Ishikawa (cell line): ENCODE measurements at regions not wholly inside any gene's neighbourhood (a gene's known extent, or its start where the extent isn't known, plus 50 kb on each side); places are given as distances from the start of the nearest gene placed in this dataset.

Experiments
- CREB1 ChIP-seq: IDR thresholded peaks from 2 replicates; pipeline ENCODE4 v1.6.1; 2012; ENCODE audit warnings: low read depth
- EP300 ChIP-seq: IDR thresholded peaks from 2 replicates; pipeline ENCODE4 v1.6.1; 2012; ENCODE audit warnings: borderline replicate concordance
- NFIC ChIP-seq: IDR thresholded peaks from 2 replicates; pipeline ENCODE4 v1.6.1; 2012
- RAD21 ChIP-seq: IDR thresholded peaks from 2 replicates; pipeline ENCODE4 v1.6.1; 2012; ENCODE audit warnings: low read depth
- TAF1 ChIP-seq: IDR thresholded peaks from 2 replicates; pipeline ENCODE4 v1.6.1; 2012; ENCODE audit warnings: low read depth, mild to moderate bottlenecking
- TCF12 ChIP-seq: IDR thresholded peaks from 2 replicates; pipeline ENCODE4 v1.6.1; 2012; ENCODE audit warnings: low read depth
- TF ChIP-seq, protein P1 (sequence below): IDR thresholded peaks from 2 replicates; pipeline ENCODE4 v1.6.1; 2012; ENCODE audit warnings: low read depth, mild to moderate bottlenecking
- TF ChIP-seq, protein P2 (sequence below): IDR thresholded peaks from 2 replicates; pipeline ENCODE4 v1.6.1; 2012

DNA sequence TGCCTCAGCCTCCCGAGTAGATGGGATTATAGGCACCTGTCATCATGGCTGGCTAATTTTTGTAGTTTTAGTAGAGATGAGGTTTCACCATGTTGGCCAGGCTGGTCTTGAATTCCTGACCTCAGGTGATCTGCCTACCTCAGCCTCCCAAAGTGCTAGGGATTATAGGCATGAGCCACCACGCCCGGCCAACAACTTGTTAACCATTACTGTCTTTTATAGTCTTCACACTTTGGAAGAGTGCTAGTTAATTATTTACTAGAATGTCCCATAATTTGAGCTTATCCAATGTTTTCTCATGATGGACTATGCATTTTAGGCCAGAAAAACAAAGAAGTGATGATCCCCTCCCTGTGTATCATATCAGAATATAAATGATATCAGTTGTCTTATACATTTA is 288.6 kb upstream of the CBLB start:
- TF ChIP-seq, protein P1, sequence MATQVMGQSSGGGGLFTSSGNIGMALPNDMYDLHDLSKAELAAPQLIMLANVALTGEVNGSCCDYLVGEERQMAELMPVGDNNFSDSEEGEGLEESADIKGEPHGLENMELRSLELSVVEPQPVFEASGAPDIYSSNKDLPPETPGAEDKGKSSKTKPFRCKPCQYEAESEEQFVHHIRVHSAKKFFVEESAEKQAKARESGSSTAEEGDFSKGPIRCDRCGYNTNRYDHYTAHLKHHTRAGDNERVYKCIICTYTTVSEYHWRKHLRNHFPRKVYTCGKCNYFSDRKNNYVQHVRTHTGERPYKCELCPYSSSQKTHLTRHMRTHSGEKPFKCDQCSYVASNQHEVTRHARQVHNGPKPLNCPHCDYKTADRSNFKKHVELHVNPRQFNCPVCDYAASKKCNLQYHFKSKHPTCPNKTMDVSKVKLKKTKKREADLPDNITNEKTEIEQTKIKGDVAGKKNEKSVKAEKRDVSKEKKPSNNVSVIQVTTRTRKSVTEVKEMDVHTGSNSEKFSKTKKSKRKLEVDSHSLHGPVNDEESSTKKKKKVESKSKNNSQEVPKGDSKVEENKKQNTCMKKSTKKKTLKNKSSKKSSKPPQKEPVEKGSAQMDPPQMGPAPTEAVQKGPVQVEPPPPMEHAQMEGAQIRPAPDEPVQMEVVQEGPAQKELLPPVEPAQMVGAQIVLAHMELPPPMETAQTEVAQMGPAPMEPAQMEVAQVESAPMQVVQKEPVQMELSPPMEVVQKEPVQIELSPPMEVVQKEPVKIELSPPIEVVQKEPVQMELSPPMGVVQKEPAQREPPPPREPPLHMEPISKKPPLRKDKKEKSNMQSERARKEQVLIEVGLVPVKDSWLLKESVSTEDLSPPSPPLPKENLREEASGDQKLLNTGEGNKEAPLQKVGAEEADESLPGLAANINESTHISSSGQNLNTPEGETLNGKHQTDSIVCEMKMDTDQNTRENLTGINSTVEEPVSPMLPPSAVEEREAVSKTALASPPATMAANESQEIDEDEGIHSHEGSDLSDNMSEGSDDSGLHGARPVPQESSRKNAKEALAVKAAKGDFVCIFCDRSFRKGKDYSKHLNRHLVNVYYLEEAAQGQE, result no peak
- TF ChIP-seq TAF1, result no peak
- TF ChIP-seq CREB1, result no peak
- no peak for TF ChIP-seq TCF12
- TF ChIP-seq, protein P2, sequence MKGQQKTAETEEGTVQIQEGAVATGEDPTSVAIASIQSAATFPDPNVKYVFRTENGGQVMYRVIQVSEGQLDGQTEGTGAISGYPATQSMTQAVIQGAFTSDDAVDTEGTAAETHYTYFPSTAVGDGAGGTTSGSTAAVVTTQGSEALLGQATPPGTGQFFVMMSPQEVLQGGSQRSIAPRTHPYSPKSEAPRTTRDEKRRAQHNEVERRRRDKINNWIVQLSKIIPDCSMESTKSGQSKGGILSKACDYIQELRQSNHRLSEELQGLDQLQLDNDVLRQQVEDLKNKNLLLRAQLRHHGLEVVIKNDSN, result no peak
- TF ChIP-seq RAD21, result no peak
- no peak for TF ChIP-seq EP300
- no peak for TF ChIP-seq NFIC
